ENCODE measurements at regions not wholly inside any gene's neighbourhood (a gene's known extent, or its start where the extent isn't known, plus 50 kb on each side); places are given as distances from the start of the nearest gene placed in this dataset.

DNA sequence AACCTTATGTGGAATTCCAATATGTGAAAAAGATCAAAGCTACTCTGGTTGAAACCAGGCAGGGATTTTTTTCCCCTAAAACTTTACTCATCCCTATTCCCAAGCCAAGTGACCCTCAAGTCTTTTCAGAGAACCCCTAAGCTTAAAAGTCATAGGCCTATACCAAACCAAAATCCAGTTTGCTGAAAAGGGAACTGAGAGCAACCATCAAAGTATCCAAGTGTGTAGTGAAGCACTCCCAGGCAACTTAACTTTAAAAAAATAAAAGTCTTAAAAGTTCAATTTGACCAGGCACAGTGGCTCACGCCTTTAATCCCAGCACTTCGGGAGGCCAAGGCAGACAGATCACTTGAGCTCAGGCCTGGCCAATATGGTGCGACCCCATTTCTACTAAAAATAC, 101.2 kb upstream of the DAAM1 start:
- Histone ChIP-seq H3K27me3 (replicated peaks; ENCODE audit: control insufficient read depth, insufficient read depth, low read length) (no peaks in the 10 kb centered on the region), H3K9me3 (no peaks in the 10 kb centered on the region), H3K36me3 (ENCODE audit: control insufficient read depth, insufficient read depth, low read length) (no peaks in the 10 kb centered on the region), H3K4me1 (peaks cover 8% of the 10 kb centered on the region), H3K4me3 (ENCODE audit: low read depth, low read length) (no peak overlapping the region)
- Mint-ChIP-seq H3K36me3 (ENCODE audit: insufficient read depth, unreplicated experiment) (no peaks in the 10 kb centered on the region), H3K27me3 (ENCODE audit: insufficient read depth, unreplicated experiment) (no peaks in the 10 kb centered on the region), H3K4me3 (ENCODE audit: unreplicated experiment) (peak overlapping the region; percentile 25), H3K4me1 (ENCODE audit: low read depth, unreplicated experiment) (peaks cover 13% of the 10 kb centered on the region), H3K9me3 (ENCODE audit: unreplicated experiment) (no peaks in the 10 kb centered on the region), H3K27ac (ENCODE audit: unreplicated experiment) (no peak overlapping the region)
- TF ChIP-seq CTCF (IDR thresholded peaks at IDR 0.05; ENCODE audit: insufficient read depth in 1 of 2, low read depth in 1 of 2, low read length in 1 of 2, severe bottlenecking in 1 of 2, unreplicated experiment in 1 of 2) = no peak
- no TSS peak for BruUV-seq (replicated peaks)
- CTCF ChIA-PET = no interaction called here
- no peak for DNase-seq
- intact Hi-C loops (cut with micrococcal nuclease; ENCODE audit: unreplicated experiment) = no loop called here
- POLR2A ChIA-PET = no interaction called here

DNA sequence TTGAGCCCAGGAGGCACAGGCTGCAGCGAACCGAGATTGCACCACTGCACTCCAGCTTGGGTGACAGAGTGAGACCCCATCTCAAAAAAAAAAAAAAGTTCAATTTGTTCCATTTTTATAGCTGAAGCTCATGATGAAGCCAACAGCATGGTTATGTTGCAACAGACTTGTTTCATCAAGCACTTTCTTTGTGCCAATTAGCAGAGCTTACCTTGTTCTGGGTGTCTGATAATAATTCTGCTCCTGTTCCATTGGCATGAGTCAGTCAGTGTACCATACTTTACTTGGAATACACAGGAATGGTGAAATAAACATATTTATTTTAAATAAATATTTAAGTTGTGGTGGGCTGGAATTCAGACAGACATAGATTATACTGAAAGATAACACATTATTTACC, 100.8 kb upstream of the DAAM1 start:
- POLR2A ChIA-PET = no interaction called here
- DNase-seq = no peak
- CTCF ChIA-PET = no interaction called here
- Histone ChIP-seq H3K9me3 (no peaks in the 10 kb centered on the region), H3K36me3 (ENCODE audit: control insufficient read depth, insufficient read depth, low read length) (no peaks in the 10 kb centered on the region), H3K27me3 (replicated peaks; ENCODE audit: control insufficient read depth, insufficient read depth, low read length) (no peaks in the 10 kb centered on the region), H3K4me1 (peaks cover 8% of the 10 kb centered on the region), H3K4me3 (ENCODE audit: low read depth, low read length) (no peak overlapping the region)
- TF ChIP-seq CTCF (IDR thresholded peaks at IDR 0.05; ENCODE audit: insufficient read depth in 1 of 2, low read depth in 1 of 2, low read length in 1 of 2, severe bottlenecking in 1 of 2, unreplicated experiment in 1 of 2) = no peak
- BruUV-seq (replicated peaks) = no TSS peak
- no peak overlapping the region for H3K4me3 Mint-ChIP-seq (ENCODE audit: unreplicated experiment)
- no peaks in the 10 kb centered on the region for H3K36me3 Mint-ChIP-seq (ENCODE audit: insufficient read depth, unreplicated experiment)
- intact Hi-C loops (cut with micrococcal nuclease; ENCODE audit: unreplicated experiment) = no loop called here
- peaks cover 13% of the 10 kb centered on the region for H3K4me1 Mint-ChIP-seq (ENCODE audit: low read depth, unreplicated experiment)
- no peak overlapping the region for H3K27ac Mint-ChIP-seq (ENCODE audit: unreplicated experiment)
- H3K9me3 Mint-ChIP-seq (ENCODE audit: unreplicated experiment) = no peaks in the 10 kb centered on the region
- no peaks in the 10 kb centered on the region for H3K27me3 Mint-ChIP-seq (ENCODE audit: insufficient read depth, unreplicated experiment)

GRCh38 chr14:59090572-59090971, 97.9 kb upstream of the DAAM1 start:
- intact Hi-C loops (cut with micrococcal nuclease; ENCODE audit: unreplicated experiment) = no loop called here
- H3K27me3 Mint-ChIP-seq (ENCODE audit: insufficient read depth, unreplicated experiment) = no peaks in the 10 kb centered on the region
- no peaks in the 10 kb centered on the region for H3K36me3 Mint-ChIP-seq (ENCODE audit: insufficient read depth, unreplicated experiment)
- Histone ChIP-seq H3K36me3 (ENCODE audit: control insufficient read depth, insufficient read depth, low read length) (no peaks in the 10 kb centered on the region), H3K4me3 (ENCODE audit: low read depth, low read length) (no peak overlapping the region), H3K9me3 (no peaks in the 10 kb centered on the region), H3K27me3 (replicated peaks; ENCODE audit: control insufficient read depth, insufficient read depth, low read length) (no peaks in the 10 kb centered on the region), H3K4me1 (peaks cover 8% of the 10 kb centered on the region)
- H3K4me1 Mint-ChIP-seq (ENCODE audit: low read depth, unreplicated experiment) = peaks cover 13% of the 10 kb centered on the region
- no peak for DNase-seq
- no peak overlapping the region for H3K27ac Mint-ChIP-seq (ENCODE audit: unreplicated experiment)
- no peaks in the 10 kb centered on the region for H3K9me3 Mint-ChIP-seq (ENCODE audit: unreplicated experiment)
- no TSS peak for BruUV-seq (replicated peaks)
- ChIA-PET POLR2A (no interaction called here), CTCF (no interaction called here)
- no peak overlapping the region for H3K4me3 Mint-ChIP-seq (ENCODE audit: unreplicated experiment)
- no peak for TF ChIP-seq CTCF (IDR thresholded peaks at IDR 0.05; ENCODE audit: insufficient read depth in 1 of 2, low read depth in 1 of 2, low read length in 1 of 2, severe bottlenecking in 1 of 2, unreplicated experiment in 1 of 2)
